Dermis blood vessel endothelial cell (primary cell): ENCODE measurements at regions not wholly inside any gene's neighbourhood (a gene's known extent, or its start where the extent isn't known, plus 50 kb on each side); places are given as distances from the start of the nearest gene placed in this dataset.

Source experiments
- DNase-seq: peaks from one replicate; pipeline ENCODE4 v3.0.0; 2010

- DNase-seq, result no peak
Measured at GRCh38 chr20:57090590-57091560, 175.6 kb downstream of the BMP7 start.

DNA sequence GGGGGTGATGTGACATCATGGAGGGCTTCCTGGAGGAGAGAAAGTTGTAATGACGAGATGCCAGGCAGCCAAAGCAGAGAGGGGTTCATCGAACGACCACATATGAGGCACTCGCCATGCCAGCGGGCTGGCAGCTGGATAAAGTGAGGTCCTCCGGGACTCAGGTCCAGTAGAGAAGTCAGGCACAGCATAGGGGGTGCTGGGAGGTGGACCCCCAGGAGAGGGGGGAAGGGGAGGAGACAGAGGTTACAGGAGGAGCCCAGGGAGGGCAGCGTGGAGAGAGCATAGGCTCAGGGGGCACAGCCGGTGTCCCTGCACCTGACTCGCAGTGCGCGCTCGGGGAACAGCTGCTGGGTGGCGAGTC is 174.7 kb downstream of the BMP7 start:
- no peak for DNase-seq

DNA sequence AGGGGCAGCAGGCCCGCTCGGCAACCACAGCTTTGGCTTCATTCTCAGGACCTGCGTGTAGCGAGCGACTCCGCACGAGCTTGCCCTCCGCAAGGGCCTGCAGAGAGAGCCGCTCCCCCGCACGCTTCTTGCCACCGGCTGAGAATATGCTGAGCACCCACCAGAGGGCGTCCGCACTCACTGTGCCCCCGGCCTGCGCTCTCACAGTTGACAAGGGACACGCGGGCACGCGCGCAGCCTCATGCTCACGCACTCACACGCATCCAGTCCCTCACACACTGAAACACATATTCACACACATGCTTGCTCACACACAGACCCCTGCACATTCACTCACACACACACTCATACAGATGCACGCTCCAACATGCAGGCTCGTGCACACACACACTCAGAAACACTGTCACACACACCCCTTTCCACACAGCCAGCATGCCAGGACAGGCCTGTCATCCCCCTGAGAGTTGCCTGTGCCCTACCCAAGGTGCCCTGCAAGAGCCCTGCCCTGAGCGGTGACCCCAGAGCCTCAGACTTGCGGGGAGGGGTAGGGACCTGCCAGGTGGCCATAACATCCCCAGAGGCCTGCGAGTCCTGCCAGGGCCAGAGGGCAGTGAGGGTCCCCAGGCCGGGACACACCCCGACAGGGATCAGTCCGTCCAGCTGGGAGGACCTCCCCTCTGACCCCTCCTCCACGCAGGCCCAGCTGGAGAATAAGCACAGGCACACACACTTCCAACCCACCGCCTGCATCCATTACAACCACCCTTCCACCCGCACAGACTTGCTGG is 174.1 kb downstream of the BMP7 start:
- peak; percentile 73 for DNase-seq

GRCh38 chr20:57092900-57093530 is 173.4 kb downstream of the BMP7 start:
- DNase-seq, result no peak

DNA sequence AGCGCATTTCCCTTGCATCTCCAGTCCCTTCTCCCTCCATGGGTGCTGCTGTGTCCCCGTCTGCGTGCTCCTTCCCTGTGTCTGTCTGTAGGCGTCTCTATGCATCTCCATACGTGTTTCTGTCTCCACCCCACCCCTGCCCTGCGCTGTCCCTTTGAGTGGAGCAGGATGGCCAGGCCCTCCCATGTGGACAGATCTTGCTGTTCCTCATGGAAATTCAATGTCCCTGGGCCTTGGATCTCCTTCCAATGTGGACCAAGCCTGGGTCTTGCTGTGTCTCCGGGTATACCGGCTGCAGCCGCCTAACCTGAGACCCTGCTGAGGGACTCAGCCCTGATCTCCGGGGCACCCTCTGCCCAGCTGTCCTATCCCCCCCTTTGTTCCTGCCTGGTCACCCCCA is 172.7 kb downstream of the BMP7 start:
- DNase-seq, result no peak

DNA sequence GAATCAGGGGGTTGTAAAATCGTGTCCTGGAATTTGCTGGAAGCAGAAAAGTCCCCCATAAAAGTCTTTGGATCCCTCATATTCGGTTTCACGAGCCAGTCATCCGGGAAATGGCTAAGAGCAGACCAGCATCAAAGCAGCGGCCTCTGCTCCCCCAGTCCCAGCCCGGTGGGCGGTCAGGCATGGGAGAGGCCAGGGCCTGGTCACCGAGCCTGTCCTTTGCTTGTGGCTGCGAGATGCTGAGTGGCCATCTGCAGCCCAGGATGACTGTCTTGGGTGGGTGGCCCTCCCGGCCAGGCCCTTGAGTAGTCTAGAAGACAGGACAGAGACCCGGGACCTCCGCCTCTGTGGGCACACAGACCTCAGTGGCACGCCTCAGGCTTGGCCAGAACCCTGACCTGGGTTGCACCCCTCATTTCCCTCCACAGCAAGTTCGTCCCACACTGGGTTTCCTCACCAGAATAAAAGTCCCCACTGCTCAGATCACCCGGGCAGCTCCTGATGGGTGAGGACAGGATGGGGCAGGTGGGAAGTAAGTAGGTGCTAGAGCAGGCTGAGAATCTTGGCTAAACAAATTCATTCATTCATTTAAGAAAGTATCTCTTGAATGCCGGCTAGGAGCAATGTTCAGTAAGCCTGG is 172.1 kb downstream of the BMP7 start:
- no peak for DNase-seq

DNA sequence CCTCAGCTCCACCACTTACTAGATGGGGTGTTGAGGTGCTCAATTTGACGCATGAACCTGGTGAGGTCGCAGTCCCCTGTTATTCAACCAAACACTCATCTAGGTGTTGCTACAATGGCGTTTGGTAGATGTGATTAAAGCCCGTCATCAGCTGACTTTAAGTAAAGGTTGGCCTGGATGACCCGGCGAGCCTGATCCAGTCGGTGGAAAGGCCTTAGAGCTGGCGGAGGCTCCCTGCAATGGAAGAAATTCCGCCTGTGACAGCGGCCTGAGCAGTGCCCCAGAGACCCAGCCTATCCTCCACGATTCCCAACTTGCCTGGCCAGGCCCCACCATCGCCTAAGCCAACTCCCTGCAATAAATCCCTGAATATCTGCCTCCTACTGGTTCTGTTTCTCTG is 171.4 kb downstream of the BMP7 start:
- DNase-seq, result no peak

- DNase-seq, result no peak
Measured at GRCh38 chr20:57095426-57095825, 171.0 kb downstream of the BMP7 start.

DNA sequence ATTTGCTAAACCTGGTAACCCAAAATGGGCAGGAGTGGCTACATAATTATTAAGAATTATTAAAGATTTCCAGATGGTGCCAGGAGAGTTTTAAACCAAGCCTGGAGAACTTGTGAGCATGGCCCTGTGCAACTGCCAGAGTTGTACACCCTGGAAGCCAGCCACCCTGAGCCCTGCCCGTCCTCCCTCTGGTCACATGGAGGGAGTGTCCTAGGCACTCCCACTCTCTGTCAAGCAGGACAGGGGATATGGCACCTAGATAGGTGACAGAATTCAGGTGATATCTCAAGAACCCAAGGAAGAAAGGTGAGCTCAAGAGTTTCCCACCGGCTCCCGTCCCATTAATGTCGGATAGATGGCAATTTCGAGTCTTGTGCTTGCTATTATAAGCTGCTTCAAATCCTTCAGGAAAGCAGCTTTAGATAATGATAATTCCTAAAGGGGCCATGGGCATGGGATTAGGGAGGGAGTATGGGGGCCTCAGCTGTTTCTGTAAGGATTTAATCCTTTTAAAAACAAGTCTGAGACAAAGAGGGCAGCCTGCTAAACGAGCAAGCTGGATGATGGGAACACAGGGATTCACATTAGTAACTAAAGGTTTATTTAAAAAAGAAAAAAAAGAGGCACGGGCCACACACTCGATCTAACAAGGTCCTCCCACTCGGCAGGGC is 169.1 kb downstream of the BMP7 start:
- DNase-seq, result no peak

DNA sequence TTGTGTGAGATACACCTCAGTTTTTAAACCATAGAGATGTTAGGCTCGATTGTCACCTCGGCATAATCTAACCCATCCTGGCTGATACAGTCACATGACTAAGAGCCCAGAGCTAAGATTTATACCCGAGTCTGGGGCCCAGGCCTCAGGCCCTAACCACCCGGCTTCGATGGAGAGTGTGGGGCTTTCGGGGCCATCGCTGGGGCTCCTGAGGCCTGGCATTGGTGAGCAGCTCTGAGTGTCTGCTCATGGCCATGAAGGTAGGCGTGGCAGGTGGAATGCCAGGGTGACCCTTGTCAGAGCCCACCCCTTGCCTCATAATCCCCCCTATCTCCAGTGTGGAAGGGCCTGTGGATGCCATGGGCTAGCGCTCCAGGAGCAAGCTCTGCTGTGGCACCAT is 164.3 kb downstream of the BMP7 start:
- DNase-seq, result no peak

- DNase-seq, result no peak
Measured at GRCh38 chr20:57102566-57102965, 163.9 kb downstream of the BMP7 start.

DNA sequence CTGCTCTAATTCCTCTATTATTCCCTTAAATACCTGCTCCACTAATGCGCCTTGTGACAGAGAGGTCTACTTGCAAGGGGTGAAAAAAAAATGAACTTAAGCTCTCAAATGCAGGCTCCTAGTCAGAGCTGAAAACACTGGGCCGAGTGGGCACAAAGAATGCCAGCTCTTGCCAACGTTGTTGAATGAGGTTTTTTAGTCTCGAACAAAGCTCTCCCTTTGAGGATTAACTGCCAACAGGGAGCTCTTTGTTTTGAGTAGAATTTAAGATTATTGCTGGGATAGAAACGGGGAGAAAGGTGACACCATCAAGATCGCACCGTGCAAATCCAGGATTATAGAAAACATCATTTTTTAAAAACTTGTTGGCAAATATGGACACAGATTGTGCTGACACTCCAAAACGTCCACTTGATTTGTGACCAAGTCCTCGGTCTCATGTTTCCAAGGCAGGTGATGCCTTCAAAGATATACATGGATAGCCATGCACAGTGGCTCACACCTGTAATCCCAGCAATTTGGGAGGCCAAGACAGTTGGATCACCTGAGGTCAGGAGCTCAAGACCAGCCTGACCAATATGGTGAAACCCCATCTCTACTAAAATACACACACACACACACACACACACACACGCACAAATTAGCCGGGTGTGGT is 163.2 kb downstream of the BMP7 start:
- no peak for DNase-seq

DNA sequence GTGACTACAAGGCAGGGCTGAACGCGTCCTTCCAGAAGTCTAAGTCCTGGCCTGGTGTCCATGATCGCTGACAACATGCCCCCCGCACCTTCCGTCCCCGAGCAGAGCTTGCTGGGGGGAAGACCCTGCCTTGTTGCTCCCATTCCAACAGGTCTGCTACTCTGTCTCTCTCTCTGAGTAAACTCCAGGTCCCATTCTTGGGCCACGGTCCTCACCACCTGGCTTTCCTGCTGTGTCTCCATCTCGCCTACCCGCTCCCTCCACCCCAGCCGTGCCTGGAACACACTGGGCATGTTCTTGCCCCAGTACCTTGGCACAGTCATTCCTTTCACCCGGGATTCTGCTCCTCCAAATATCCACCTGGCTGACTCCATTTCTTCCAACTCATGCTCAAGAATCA is 162.3 kb downstream of the BMP7 start:
- no peak for DNase-seq

- no peak for DNase-seq
Measured at GRCh38 chr20:57104651-57105204, 161.7 kb downstream of the BMP7 start.

- no peak for DNase-seq
Measured at GRCh38 chr20:57106030-57106682, 160.3 kb downstream of the BMP7 start.

GRCh38 chr20:57106692-57107091 is 159.7 kb downstream of the BMP7 start:
- DNase-seq, result no peak

- no peak for DNase-seq
Measured at GRCh38 chr20:57107208-57107607, 159.2 kb downstream of the BMP7 start.

GRCh38 chr20:57108218-57108617 is 158.2 kb downstream of the BMP7 start:
- no peak for DNase-seq

DNA sequence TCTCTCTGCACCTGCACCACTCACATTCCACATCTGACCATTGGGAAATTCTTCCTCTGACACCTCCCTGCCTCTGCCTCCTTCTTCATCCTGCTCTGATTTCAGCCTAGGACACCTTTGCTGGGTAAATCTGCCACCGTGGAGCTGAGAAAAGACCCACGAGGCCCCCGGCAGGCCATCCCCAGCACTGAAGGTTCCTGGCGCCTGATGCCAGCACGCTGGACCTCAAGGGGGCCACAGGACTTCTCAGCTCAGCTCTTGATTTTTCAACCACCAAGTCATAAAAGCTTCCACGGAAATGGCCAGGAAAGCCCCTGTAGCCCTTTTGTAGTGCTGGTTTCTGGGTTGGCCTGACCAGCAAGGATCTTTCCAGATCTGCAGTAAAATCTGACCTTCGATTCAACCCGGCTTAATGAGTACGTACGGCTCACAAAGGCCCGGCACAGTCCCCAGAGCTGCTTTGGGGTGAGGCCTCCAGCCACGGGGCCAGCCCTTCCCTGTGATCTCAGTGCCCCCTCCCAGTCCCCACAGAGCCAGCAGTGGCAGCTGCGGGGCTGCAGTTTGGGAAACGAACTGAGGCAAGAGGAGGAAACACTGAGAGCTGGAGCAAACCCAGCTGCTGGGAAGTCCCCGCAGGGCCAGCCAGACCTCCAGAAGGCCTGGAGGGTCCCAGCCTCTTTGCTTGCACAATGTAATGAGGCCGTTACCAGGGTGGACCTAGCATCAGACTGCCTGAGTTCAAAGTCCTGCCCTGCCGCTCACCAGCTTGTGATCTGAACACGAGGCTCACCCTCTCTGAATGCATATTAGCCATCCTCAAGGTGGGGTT is 157.5 kb downstream of the BMP7 start:
- DNase-seq, result no peak

DNA sequence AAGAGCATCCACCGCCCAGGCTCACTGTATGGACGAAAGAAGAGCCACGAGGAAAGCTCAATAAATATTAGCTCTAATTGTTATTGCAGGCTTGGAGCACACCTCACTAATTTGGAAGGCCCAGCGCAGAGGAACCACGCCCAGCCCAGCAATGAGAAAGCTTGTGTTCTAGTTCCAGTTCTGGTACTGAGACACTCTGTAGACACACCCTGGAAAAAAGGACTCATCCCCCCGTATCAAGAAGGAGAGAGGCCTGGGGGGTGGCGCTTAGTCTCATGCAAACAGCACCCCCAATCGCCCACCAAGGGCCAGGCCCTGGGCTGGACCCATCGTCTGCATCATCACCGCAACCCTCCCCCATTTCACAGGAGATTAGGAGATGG is 156.9 kb downstream of the BMP7 start:
- DNase-seq, result no peak
